ENCODE measurements at regions not wholly inside any gene's neighbourhood (a gene's known extent, or its start where the extent isn't known, plus 50 kb on each side); places are given as distances from the start of the nearest gene placed in this dataset.

DNA sequence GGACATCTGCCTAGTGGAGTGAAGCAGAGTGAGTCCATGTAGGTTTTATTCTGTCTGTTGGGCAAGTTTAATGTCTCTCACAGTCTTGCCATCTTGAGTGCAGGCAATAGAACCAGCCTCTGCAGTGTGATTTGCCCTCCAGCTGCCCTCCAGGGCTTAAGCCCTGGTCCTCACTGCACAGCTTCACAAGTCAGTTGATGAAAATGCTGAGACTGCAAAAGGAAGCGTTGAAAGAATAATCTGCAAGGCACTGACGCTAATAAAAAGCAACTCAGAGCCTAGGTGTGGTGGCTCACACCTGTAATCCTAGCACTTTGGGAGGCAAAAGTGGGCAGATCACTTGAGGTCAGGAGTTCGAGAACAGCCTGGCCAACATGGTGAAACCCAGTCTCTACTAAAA is 54.1 kb upstream of the PHOX2B start:
- no peak for DNase-seq
- in situ Hi-C loops (cut with MboI; ENCODE audit: low pct_unique_long_range_greater_than_20kb, low sequenced_read_pairs): no loop called here

DNA sequence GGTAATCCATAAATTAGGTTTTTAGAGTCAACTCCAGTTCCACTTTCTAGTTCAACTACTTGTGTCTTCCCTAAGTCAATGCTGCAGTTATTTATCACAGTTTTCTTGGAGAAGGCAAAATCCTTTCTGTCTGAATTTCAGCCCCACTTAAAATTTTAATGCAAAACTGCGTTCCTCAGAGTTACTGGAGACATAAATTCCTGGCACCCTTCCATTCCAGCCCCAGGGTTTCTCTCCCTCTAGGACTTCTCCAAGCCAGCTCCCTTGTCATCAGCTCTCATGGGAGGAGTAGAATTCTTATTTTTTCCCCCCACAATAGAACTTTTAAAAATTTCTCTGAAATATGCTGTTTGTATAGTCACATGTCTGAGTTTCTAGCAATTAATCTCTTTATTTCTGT is 50.6 kb upstream of the PHOX2B start:
- no peak for DNase-seq
- in situ Hi-C loops (cut with MboI; ENCODE audit: low pct_unique_long_range_greater_than_20kb, low sequenced_read_pairs): no loop called here

All from KBM-7 (cell line).